CD4-positive, CD25-positive, alpha-beta regulatory T cell (primary cell): ENCODE measurements at regions not wholly inside any gene's neighbourhood (a gene's known extent, or its start where the extent isn't known, plus 50 kb on each side); places are given as distances from the start of the nearest gene placed in this dataset.

Source experiments
- ATAC-seq, 2 donors: fragments of 150-1000 bp; cut with Tn5 transposase; one replicate each; pipeline ENCODE4 v1.10.0; 2021; ENCODE audit warnings: low read depth in 2 of 2, moderate number of reproducible peaks in 2 of 2, moderate library complexity in 1 of 2
- DNase-seq, 3 donors: peaks; one replicate each; pipeline versions ENCODE4 v3.0.0 to v3.0.0-alpha.2; 2012 to 2022; ENCODE audit warnings: mixed read lengths in 1 of 3
- H3K27ac ChIP-seq: one replicate; pipeline ENCODE4 v1.7.0; 2013; ENCODE audit warnings: mild to moderate bottlenecking, low read length; ENCODE audit not compliant: insufficient read depth, poor library complexity, severe bottlenecking
- H3K27me3 ChIP-seq: one replicate; pipeline ENCODE4 v1.7.0; 2013; ENCODE audit warnings: low read length; ENCODE audit not compliant: control insufficient read depth, insufficient read depth
- H3K36me3 ChIP-seq: one replicate; pipeline ENCODE4 v1.7.0; 2013; ENCODE audit warnings: mild to moderate bottlenecking, low read length, moderate library complexity; ENCODE audit not compliant: control insufficient read depth, insufficient read depth
- H3K4me1 ChIP-seq: 2 replicates; pipeline ENCODE4 v1.7.0; 2013; ENCODE audit warnings: mild to moderate bottlenecking, low read length; ENCODE audit not compliant: insufficient read depth, control insufficient read depth, poor library complexity, severe bottlenecking
- H3K4me3 ChIP-seq: one replicate; pipeline ENCODE4 v1.7.0; 2013; ENCODE audit warnings: low read depth, mild to moderate bottlenecking, low read length, moderate library complexity
- H3K9me3 ChIP-seq, 2 experiments: 1 replicate in 1 of 2; 2 replicates in 1 of 2; pipeline ENCODE4 v1.7.0; 2013; ENCODE audit warnings: low read length in 2 of 2, mild to moderate bottlenecking in 1 of 2, moderate library complexity in 1 of 2; ENCODE audit not compliant: control insufficient read depth in 2 of 2
- H3K27ac Mint-ChIP-seq, 3 donors: one replicate each; pipeline ENCODE4 v1.8.0; 2020 to 2022; ENCODE audit warnings: mild to moderate bottlenecking in 3 of 3, mixed read lengths in 3 of 3, moderate library complexity in 2 of 3
- H3K27me3 Mint-ChIP-seq: one replicate; pipeline ENCODE4 v1.8.0; 2022; ENCODE audit warnings: mild to moderate bottlenecking, mixed read lengths
- H3K36me3 Mint-ChIP-seq: one replicate; pipeline ENCODE4 v1.8.0; 2020; ENCODE audit warnings: mixed read lengths
- H3K4me1 Mint-ChIP-seq, 4 donors: one replicate each; pipeline ENCODE4 v1.8.0; 2020 to 2022; ENCODE audit warnings: mixed read lengths in 4 of 4, mild to moderate bottlenecking in 1 of 4
- H3K4me3 Mint-ChIP-seq, 4 donors: one replicate each; pipeline ENCODE4 v1.8.0; 2020 to 2022; ENCODE audit warnings: mild to moderate bottlenecking in 4 of 4, mixed read lengths in 4 of 4, moderate library complexity in 3 of 4
- H3K9me3 Mint-ChIP-seq, 7 donors: one replicate each; pipeline ENCODE4 v1.8.0; 2020 to 2022; ENCODE audit warnings: mixed read lengths in 7 of 7, mild to moderate bottlenecking in 3 of 7, moderate library complexity in 2 of 7

DNA sequence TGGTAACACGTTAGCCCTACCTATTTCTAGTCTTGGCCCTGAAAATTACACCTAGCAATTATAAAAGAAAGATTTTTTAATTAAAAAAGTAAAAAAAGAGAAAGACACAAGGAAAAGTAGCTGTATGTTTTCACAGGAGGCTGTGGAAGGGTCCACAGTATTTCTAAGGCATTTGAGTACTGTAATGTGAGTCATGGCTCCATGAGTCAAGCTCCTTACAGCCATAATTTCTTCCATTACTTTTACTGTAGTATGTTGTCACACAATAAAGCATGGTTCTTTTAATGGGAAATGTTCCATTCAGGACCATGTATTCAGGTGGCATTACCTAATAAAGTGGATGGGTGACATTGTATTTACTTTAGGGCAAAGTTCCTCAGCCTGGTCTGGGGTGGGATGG is 113.4 kb downstream of the GPR37 start:
- H3K4me1 Mint-ChIP-seq, result peaks cover 0 to 6% (median 1%) of the 10 kb centered on the region in 4 donors
- H3K27me3 Mint-ChIP-seq, result no peaks in the 10 kb centered on the region
- H3K36me3 Mint-ChIP-seq, result no peaks in the 10 kb centered on the region
- no peak overlapping the region for H3K4me3 Mint-ChIP-seq
- H3K9me3 Mint-ChIP-seq, result peaks cover 0 to 11% (median 0%) of the 10 kb centered on the region in 7 donors
- no peaks in the 10 kb centered on the region for H3K9me3 ChIP-seq
- H3K27me3 ChIP-seq, result no peaks in the 10 kb centered on the region
- no peak overlapping the region for H3K4me3 ChIP-seq
- no peak overlapping the region for H3K27ac Mint-ChIP-seq
- DNase-seq (no peak), ATAC-seq (no peak)
- no peaks in the 10 kb centered on the region for H3K4me1 ChIP-seq
- no peak overlapping the region for H3K27ac ChIP-seq
- H3K36me3 ChIP-seq, result no peaks in the 10 kb centered on the region

- H3K9me3 Mint-ChIP-seq, result peaks cover 0 to 11% (median 0%) of the 10 kb centered on the region in 7 donors
- Histone ChIP-seq H3K9me3 (no peaks in the 10 kb centered on the region), H3K27ac (no peak overlapping the region), H3K4me1 (no peaks in the 10 kb centered on the region), H3K4me3 (no peak overlapping the region), H3K36me3 (no peaks in the 10 kb centered on the region), H3K27me3 (no peaks in the 10 kb centered on the region)
- H3K4me1 Mint-ChIP-seq, result peaks cover 0 to 6% (median 1%) of the 10 kb centered on the region in 4 donors
- DNase-seq, result no peak
- ATAC-seq, result no peak
- H3K27ac Mint-ChIP-seq, result no peak overlapping the region
- no peaks in the 10 kb centered on the region for H3K36me3 Mint-ChIP-seq
- H3K27me3 Mint-ChIP-seq, result no peaks in the 10 kb centered on the region
- no peak overlapping the region for H3K4me3 Mint-ChIP-seq
These were observed 114.5 kb downstream of the GPR37 start for GRCh38 chr7:124651136-124651535.

- Histone ChIP-seq H3K9me3 (no peaks in the 10 kb centered on the region), H3K4me1 (no peaks in the 10 kb centered on the region), H3K27me3 (no peaks in the 10 kb centered on the region), H3K4me3 (peak overlapping the region; percentile 29), H3K36me3 (no peaks in the 10 kb centered on the region), H3K27ac (no peak overlapping the region)
- DNase-seq, result peak in 1 of 3 donors; percentile 2
- ATAC-seq, result no peak
- Mint-ChIP-seq H3K4me1 (peaks cover 0 to 6% (median 1%) of the 10 kb centered on the region in 4 donors), H3K27me3 (no peaks in the 10 kb centered on the region), H3K27ac (peak overlapping the region in 1 of 3 donors; percentile 22), H3K9me3 (peaks cover 0 to 11% (median 2%) of the 10 kb centered on the region in 7 donors), H3K4me3 (no peak overlapping the region), H3K36me3 (no peaks in the 10 kb centered on the region)
These were observed 116.1 kb downstream of the GPR37 start for GRCh38 chr7:124649397-124650014.

GRCh38 chr7:124647630-124648306 is 117.8 kb downstream of the GPR37 start:
- DNase-seq (no peak), ATAC-seq (no peak)
- Mint-ChIP-seq H3K27ac (no peak overlapping the region), H3K9me3 (peaks cover 0 to 11% (median 2%) of the 10 kb centered on the region in 7 donors), H3K4me3 (no peak overlapping the region), H3K36me3 (no peaks in the 10 kb centered on the region), H3K27me3 (no peaks in the 10 kb centered on the region), H3K4me1 (peaks cover 0 to 6% (median 1%) of the 10 kb centered on the region in 4 donors)
- H3K4me3 ChIP-seq, result no peak overlapping the region
- no peaks in the 10 kb centered on the region for H3K4me1 ChIP-seq
- no peaks in the 10 kb centered on the region for H3K9me3 ChIP-seq
- no peak overlapping the region for H3K27ac ChIP-seq
- no peaks in the 10 kb centered on the region for H3K27me3 ChIP-seq
- no peaks in the 10 kb centered on the region for H3K36me3 ChIP-seq

GRCh38 chr7:124645704-124646103 is 119.9 kb downstream of the GPR37 start:
- DNase-seq, result no peak
- Mint-ChIP-seq H3K36me3 (no peaks in the 10 kb centered on the region), H3K4me3 (no peak overlapping the region), H3K4me1 (peaks cover 0 to 6% (median 1%) of the 10 kb centered on the region in 4 donors), H3K9me3 (peaks cover 0 to 11% (median 1%) of the 10 kb centered on the region in 7 donors), H3K27me3 (no peaks in the 10 kb centered on the region), H3K27ac (no peak overlapping the region)
- Histone ChIP-seq H3K4me3 (no peak overlapping the region), H3K27me3 (no peaks in the 10 kb centered on the region), H3K27ac (no peak overlapping the region), H3K9me3 (no peaks in the 10 kb centered on the region), H3K4me1 (no peaks in the 10 kb centered on the region), H3K36me3 (no peaks in the 10 kb centered on the region)
- no peak for ATAC-seq

DNA sequence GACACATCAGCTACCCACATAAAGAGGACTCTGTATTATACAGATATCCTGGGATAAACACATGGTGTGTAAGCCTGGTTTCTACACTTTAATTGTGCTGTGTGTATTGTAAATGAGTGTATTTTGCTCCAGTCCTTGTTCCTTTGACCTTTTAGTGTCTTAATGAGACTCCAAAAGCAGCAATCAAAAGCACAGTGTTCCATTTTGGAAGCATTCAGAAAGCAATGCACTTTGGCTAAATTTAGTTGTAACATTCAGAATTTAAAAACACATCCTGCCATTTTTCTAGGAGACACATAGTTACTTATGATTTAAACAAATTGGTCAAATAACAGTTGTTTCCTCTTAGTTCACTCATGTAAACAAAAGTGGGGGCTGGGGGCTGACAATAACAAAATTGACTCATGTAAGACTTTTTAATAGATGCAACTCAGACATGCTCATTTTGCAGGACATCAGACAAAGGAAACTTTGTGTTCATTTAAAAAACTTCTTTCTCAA is 122.2 kb downstream of the GPR37 start:
- no peaks in the 10 kb centered on the region for H3K4me1 ChIP-seq
- ATAC-seq (no peak), DNase-seq (no peak)
- H3K27me3 Mint-ChIP-seq, result no peaks in the 10 kb centered on the region
- H3K9me3 ChIP-seq, result no peaks in the 10 kb centered on the region
- peaks cover 0 to 4% (median 0%) of the 10 kb centered on the region in 7 donors for H3K9me3 Mint-ChIP-seq
- H3K4me3 Mint-ChIP-seq, result no peak overlapping the region
- H3K27ac Mint-ChIP-seq, result no peak overlapping the region
- no peaks in the 10 kb centered on the region for H3K27me3 ChIP-seq
- no peak overlapping the region for H3K4me3 ChIP-seq
- H3K36me3 ChIP-seq, result no peaks in the 10 kb centered on the region
- no peak overlapping the region for H3K27ac ChIP-seq
- no peaks in the 10 kb centered on the region for H3K4me1 Mint-ChIP-seq
- H3K36me3 Mint-ChIP-seq, result no peaks in the 10 kb centered on the region

DNA sequence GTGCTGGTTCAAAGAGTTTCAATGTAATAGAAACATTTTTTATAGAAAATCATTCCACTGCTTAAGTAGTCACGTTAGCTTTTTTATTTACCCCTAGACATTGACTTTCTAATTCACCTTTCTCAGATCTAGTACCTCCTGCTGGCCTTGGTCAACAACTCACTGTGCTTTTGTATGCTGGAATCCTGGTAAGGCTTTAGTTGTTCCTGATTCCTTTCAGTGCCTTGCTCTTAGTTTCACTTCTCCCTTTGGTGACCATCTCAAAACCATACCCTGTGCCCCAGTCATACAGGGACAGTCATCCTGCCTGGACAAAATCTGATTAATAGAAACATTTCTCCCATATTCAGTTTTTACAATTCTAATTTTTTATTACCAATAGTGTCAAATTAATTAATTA is 130.2 kb downstream of the GPR37 start:
- H3K27ac ChIP-seq, result no peak overlapping the region
- no peak overlapping the region for H3K27ac Mint-ChIP-seq
- H3K36me3 Mint-ChIP-seq, result no peaks in the 10 kb centered on the region
- no peaks in the 10 kb centered on the region for H3K4me1 ChIP-seq
- no peaks in the 10 kb centered on the region for H3K9me3 ChIP-seq
- no peak for DNase-seq
- no peaks in the 10 kb centered on the region for H3K36me3 ChIP-seq
- H3K27me3 ChIP-seq, result no peaks in the 10 kb centered on the region
- no peaks in the 10 kb centered on the region for H3K4me1 Mint-ChIP-seq
- ATAC-seq, result no peak
- no peak overlapping the region for H3K4me3 ChIP-seq
- peaks cover 2 to 8% (median 5%) of the 10 kb centered on the region in 7 donors for H3K9me3 Mint-ChIP-seq
- H3K4me3 Mint-ChIP-seq, result no peak overlapping the region
- H3K27me3 Mint-ChIP-seq, result no peaks in the 10 kb centered on the region

GRCh38 chr7:124633740-124634139 is 131.9 kb downstream of the GPR37 start:
- H3K27ac ChIP-seq, result no peak overlapping the region
- Mint-ChIP-seq H3K4me3 (no peak overlapping the region), H3K27ac (no peak overlapping the region), H3K36me3 (no peaks in the 10 kb centered on the region), H3K9me3 (peaks cover 2 to 8% (median 7%) of the 10 kb centered on the region in 7 donors), H3K4me1 (no peaks in the 10 kb centered on the region), H3K27me3 (no peaks in the 10 kb centered on the region)
- H3K36me3 ChIP-seq, result no peaks in the 10 kb centered on the region
- no peaks in the 10 kb centered on the region for H3K9me3 ChIP-seq
- no peak for DNase-seq
- no peak overlapping the region for H3K4me3 ChIP-seq
- H3K4me1 ChIP-seq, result no peaks in the 10 kb centered on the region
- no peaks in the 10 kb centered on the region for H3K27me3 ChIP-seq
- no peak for ATAC-seq
